ENCODE measurements at regions not wholly inside any gene's neighbourhood (a gene's known extent, or its start where the extent isn't known, plus 50 kb on each side); places are given as distances from the start of the nearest gene placed in this dataset.

DNA sequence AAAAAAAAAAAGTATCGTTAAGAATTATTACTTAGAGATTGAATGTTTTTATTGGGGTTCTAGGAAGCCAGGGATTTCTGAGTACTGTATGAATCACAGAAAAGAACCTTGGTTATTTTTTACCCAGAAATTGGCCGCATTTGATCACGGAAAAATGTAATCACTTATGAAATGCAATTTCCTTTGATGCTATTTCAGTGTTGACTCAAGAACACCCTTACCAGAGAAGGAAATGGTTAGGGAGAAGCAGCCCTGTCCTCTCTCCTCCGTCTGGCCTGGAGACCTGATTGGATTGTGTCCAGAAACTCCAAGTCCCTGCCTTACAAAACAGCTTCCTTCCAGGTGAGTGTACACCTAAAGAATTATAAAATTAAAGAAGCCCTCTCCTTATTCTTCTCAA, 116.7 kb downstream of the MED10 start (continued):
- TF ChIP-seq, protein P1, sequence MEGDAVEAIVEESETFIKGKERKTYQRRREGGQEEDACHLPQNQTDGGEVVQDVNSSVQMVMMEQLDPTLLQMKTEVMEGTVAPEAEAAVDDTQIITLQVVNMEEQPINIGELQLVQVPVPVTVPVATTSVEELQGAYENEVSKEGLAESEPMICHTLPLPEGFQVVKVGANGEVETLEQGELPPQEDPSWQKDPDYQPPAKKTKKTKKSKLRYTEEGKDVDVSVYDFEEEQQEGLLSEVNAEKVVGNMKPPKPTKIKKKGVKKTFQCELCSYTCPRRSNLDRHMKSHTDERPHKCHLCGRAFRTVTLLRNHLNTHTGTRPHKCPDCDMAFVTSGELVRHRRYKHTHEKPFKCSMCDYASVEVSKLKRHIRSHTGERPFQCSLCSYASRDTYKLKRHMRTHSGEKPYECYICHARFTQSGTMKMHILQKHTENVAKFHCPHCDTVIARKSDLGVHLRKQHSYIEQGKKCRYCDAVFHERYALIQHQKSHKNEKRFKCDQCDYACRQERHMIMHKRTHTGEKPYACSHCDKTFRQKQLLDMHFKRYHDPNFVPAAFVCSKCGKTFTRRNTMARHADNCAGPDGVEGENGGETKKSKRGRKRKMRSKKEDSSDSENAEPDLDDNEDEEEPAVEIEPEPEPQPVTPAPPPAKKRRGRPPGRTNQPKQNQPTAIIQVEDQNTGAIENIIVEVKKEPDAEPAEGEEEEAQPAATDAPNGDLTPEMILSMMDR (IDR thresholded peaks at IDR 0.05; ENCODE audit: poor library complexity, severe bottlenecking) = no peak

DNA sequence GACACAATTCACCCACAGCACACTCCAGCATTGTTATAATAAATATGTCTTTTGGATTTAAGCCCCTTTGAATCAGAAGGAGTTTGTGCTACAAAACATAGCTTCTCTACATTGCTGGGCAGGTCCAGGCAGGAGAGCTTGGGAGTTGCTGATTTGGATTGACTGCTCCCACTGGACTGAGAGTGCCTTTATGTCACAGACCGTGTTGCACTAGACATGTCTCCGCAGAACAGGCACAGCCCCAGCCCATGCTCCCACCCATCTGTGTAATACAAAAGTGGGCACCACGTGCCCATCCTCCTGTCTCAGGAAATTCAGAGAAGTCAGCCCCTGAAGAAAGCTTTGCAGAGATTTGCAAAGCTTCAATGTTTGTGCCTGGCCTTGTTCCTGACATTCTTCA, 117.1 kb downstream of the MED10 start:
- H3K4me3 ChIP-seq (ENCODE audit: low read length) = no peak overlapping the region

GRCh38 chr5:6260846-6261245, 117.5 kb downstream of the MED10 start:
- H4K20me1 ChIP-seq (ENCODE audit: insufficient read depth) = no peaks in the 10 kb centered on the region
- no peak overlapping the region for H3K27ac ChIP-seq (ENCODE audit: low read length)
- H3K79me2 ChIP-seq (replicated peaks; ENCODE audit: insufficient read depth, low read length) = no peaks in the 10 kb centered on the region
- H3K27me3 ChIP-seq (ENCODE audit: insufficient read depth, low read depth, low read length) = no peaks in the 10 kb centered on the region
- no peaks in the 10 kb centered on the region for H3K36me3 ChIP-seq (ENCODE audit: insufficient read depth, low read length)
- no peaks in the 10 kb centered on the region for H3F3A ChIP-seq (ENCODE audit: insufficient read depth, low read length, poor library complexity, severe bottlenecking)
- H3K9me2 ChIP-seq (ENCODE audit: insufficient read depth, low read length) = no peaks in the 10 kb centered on the region
- no peak overlapping the region for H3K4me2 ChIP-seq (ENCODE audit: low read length)
- H3K9me3 ChIP-seq (ENCODE audit: low read length) = no peaks in the 10 kb centered on the region
- H3K9ac ChIP-seq (ENCODE audit: low read length) = no peak overlapping the region
- TF ChIP-seq MXI1 (conservative IDR thresholded peaks at IDR 0.05; ENCODE audit: poor library complexity, severe bottlenecking) (no peak), SMC3 (conservative IDR thresholded peaks at IDR 0.05; ENCODE audit: poor library complexity) (no peak), POLR2AphosphoS5 (IDR thresholded peaks at IDR 0.05) (no peak)
- TF ChIP-seq, protein P2, sequence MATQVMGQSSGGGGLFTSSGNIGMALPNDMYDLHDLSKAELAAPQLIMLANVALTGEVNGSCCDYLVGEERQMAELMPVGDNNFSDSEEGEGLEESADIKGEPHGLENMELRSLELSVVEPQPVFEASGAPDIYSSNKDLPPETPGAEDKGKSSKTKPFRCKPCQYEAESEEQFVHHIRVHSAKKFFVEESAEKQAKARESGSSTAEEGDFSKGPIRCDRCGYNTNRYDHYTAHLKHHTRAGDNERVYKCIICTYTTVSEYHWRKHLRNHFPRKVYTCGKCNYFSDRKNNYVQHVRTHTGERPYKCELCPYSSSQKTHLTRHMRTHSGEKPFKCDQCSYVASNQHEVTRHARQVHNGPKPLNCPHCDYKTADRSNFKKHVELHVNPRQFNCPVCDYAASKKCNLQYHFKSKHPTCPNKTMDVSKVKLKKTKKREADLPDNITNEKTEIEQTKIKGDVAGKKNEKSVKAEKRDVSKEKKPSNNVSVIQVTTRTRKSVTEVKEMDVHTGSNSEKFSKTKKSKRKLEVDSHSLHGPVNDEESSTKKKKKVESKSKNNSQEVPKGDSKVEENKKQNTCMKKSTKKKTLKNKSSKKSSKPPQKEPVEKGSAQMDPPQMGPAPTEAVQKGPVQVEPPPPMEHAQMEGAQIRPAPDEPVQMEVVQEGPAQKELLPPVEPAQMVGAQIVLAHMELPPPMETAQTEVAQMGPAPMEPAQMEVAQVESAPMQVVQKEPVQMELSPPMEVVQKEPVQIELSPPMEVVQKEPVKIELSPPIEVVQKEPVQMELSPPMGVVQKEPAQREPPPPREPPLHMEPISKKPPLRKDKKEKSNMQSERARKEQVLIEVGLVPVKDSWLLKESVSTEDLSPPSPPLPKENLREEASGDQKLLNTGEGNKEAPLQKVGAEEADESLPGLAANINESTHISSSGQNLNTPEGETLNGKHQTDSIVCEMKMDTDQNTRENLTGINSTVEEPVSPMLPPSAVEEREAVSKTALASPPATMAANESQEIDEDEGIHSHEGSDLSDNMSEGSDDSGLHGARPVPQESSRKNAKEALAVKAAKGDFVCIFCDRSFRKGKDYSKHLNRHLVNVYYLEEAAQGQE (IDR thresholded peaks at IDR 0.05; ENCODE audit: borderline replicate concordance) = no peak
- H3K4me3 ChIP-seq (ENCODE audit: low read length) = no peak overlapping the region
- no peak overlapping the region for H2AFZ ChIP-seq (ENCODE audit: low read depth, low read length)

More for the DNA sequence above, 117.1 kb downstream of the MED10 start:
- Histone ChIP-seq H3K27ac (ENCODE audit: low read length) (no peak overlapping the region), H2AFZ (ENCODE audit: low read depth, low read length) (no peak overlapping the region), H3K9me3 (ENCODE audit: low read length) (no peaks in the 10 kb centered on the region), H3K79me2 (replicated peaks; ENCODE audit: insufficient read depth, low read length) (no peaks in the 10 kb centered on the region), H3K36me3 (ENCODE audit: insufficient read depth, low read length) (no peaks in the 10 kb centered on the region), H3K9ac (ENCODE audit: low read length) (no peak overlapping the region), H3K9me2 (ENCODE audit: insufficient read depth, low read length) (no peaks in the 10 kb centered on the region), H4K20me1 (ENCODE audit: insufficient read depth) (no peaks in the 10 kb centered on the region), H3K27me3 (ENCODE audit: insufficient read depth, low read depth, low read length) (no peaks in the 10 kb centered on the region), H3K4me2 (ENCODE audit: low read length) (no peak overlapping the region), H3F3A (ENCODE audit: insufficient read depth, low read length, poor library complexity, severe bottlenecking) (no peaks in the 10 kb centered on the region)
- TF ChIP-seq, protein P1 (IDR thresholded peaks at IDR 0.05; ENCODE audit: poor library complexity, severe bottlenecking) = no peak
- no peak for TF ChIP-seq POLR2AphosphoS5 (IDR thresholded peaks at IDR 0.05)
- TF ChIP-seq, protein P2 (IDR thresholded peaks at IDR 0.05; ENCODE audit: borderline replicate concordance) = no peak
- TF ChIP-seq EZH2 (IDR thresholded peaks at IDR 0.05; ENCODE audit: borderline replicate concordance, insufficient read depth, low read length, poor library complexity, severe bottlenecking) = no peak
- TF ChIP-seq SMC3 (conservative IDR thresholded peaks at IDR 0.05; ENCODE audit: poor library complexity) = no peak
- no peak for TF ChIP-seq EP300 (conservative IDR thresholded peaks at IDR 0.05; ENCODE audit: poor library complexity, severe bottlenecking)
- TF ChIP-seq TAF1 (IDR thresholded peaks at IDR 0.05; ENCODE audit: low read depth) = no peak
- TF ChIP-seq RAD21 (conservative IDR thresholded peaks at IDR 0.05) = no peak
- TF ChIP-seq MXI1 (conservative IDR thresholded peaks at IDR 0.05; ENCODE audit: poor library complexity, severe bottlenecking) = no peak

All from neural cell (in vitro differentiated cells).